ENCODE measurements at regions not wholly inside any gene's neighbourhood (a gene's known extent, or its start where the extent isn't known, plus 50 kb on each side); places are given as distances from the start of the nearest gene placed in this dataset.
A peak's percentile ranks its signal among the peaks of the same experiment; 100 is the strongest.

DNA sequence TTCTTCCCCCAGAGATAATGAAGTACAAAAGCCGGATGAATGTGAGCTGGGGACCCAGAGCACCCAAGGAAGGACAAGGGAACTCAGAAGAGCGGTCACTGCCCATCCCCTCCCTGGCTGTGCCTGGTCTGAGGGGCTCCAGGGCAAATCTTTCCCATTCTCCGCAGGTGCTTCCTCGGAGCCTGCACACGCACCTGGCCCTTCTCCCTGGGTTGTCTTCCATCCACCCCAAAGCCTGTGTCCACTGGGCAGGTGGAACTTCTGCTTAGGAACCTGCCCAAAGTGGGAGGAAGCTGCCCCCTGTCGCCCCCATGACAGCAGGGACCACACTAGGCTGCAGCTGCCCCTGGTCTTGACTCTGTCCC, 121.0 kb upstream of the FGF3 start:
- no peak for TF ChIP-seq POLR2A (IDR thresholded peaks at IDR 0.05)
- TF ChIP-seq POLR2AphosphoS5 (IDR thresholded peaks at IDR 0.05), result no peak
- TF ChIP-seq, protein P1, sequence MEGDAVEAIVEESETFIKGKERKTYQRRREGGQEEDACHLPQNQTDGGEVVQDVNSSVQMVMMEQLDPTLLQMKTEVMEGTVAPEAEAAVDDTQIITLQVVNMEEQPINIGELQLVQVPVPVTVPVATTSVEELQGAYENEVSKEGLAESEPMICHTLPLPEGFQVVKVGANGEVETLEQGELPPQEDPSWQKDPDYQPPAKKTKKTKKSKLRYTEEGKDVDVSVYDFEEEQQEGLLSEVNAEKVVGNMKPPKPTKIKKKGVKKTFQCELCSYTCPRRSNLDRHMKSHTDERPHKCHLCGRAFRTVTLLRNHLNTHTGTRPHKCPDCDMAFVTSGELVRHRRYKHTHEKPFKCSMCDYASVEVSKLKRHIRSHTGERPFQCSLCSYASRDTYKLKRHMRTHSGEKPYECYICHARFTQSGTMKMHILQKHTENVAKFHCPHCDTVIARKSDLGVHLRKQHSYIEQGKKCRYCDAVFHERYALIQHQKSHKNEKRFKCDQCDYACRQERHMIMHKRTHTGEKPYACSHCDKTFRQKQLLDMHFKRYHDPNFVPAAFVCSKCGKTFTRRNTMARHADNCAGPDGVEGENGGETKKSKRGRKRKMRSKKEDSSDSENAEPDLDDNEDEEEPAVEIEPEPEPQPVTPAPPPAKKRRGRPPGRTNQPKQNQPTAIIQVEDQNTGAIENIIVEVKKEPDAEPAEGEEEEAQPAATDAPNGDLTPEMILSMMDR (IDR thresholded peaks at IDR 0.05), result no peak
- TF ChIP-seq EP300 (IDR thresholded peaks at IDR 0.05), result no peak
- intact Hi-C loops (cut with DNase I), result no loop called here
- Histone ChIP-seq H3K4me1 (peaks cover 0 to 12% (median 5%) of the 10 kb centered on the region in 4 donors), H3K27me3 (no peaks in the 10 kb centered on the region), H3K4me3 (no peak overlapping the region), H3K27ac (peak overlapping the region; percentile 34 to 75 (median 48)), H3K9me3 (no peaks in the 10 kb centered on the region), H3K36me3 (no peaks in the 10 kb centered on the region)
- 83 to 84% methylated on average over 6 of the region's 6 CpGs for WGBS, 2 donors
- peak; percentile 48 for DNase-seq

DNA sequence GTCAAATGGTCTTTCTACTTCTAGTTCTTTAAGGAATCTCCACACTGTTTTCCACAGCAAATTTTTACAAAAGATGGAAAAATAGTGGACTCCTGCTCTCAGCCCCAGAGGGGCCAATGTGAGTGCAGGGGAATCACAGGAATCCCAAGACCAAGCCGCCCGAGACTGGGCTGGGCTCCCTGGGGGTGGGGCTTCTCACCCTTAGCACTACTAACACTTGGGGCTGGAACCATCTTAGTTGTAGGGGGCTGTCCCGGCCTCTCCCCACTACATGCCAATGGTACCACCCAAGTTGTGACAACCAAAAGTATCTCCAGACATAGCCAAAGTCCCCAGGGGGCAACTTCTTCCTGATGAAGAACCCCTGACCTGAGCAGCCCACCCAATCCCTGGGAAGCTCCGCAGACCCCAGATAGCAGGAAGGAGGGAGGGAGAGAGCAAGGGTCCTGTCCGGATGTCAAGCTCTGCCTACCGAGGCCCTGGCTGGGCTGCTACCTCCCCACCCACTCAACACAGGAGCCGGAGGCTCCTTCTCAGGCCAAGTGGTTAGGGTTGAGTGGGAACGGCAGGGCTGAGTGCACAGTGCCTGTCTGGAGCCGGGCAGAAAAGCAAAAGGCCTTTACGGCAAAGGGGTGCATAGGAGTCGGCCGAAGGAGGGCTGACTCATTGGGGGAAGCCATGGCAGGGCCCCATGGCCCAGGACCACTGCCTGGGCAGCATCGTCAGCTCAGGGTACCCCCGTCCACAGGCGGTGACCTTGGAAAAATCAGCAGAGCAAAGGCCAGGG, 122.5 kb upstream of the FGF3 start:
- 83 to 88% methylated on average over 15 of the region's 15 CpGs for WGBS, 2 donors
- Histone ChIP-seq H3K27ac (no peak overlapping the region), H3K36me3 (no peaks in the 10 kb centered on the region), H3K4me3 (no peak overlapping the region), H3K9me3 (no peaks in the 10 kb centered on the region), H3K4me1 (peaks cover 0 to 12% (median 5%) of the 10 kb centered on the region in 4 donors), H3K27me3 (no peaks in the 10 kb centered on the region)
- TF ChIP-seq POLR2A (IDR thresholded peaks at IDR 0.05), result no peak
- no peak for TF ChIP-seq POLR2AphosphoS5 (IDR thresholded peaks at IDR 0.05)
- TF ChIP-seq, protein P1 (IDR thresholded peaks at IDR 0.05), result no peak
- TF ChIP-seq EP300 (IDR thresholded peaks at IDR 0.05), result no peak
- DNase-seq, result peak; percentile 53
- intact Hi-C loops (cut with DNase I), result no loop called here

- intact Hi-C loops (cut with DNase I), result no loop called here
- H3K27ac ChIP-seq, result no peak overlapping the region
- 80 to 91% methylated on average over 9 of the region's 9 CpGs for WGBS, 2 donors
- no peak overlapping the region for H3K4me3 ChIP-seq
- peaks cover 0 to 12% (median 5%) of the 10 kb centered on the region in 4 donors for H3K4me1 ChIP-seq
- TF ChIP-seq POLR2AphosphoS5 (IDR thresholded peaks at IDR 0.05) (no peak), POLR2A (IDR thresholded peaks at IDR 0.05) (no peak), EP300 (IDR thresholded peaks at IDR 0.05) (no peak)
- TF ChIP-seq, protein P1 (IDR thresholded peaks at IDR 0.05), result no peak
- no peaks in the 10 kb centered on the region for H3K27me3 ChIP-seq
- DNase-seq, result peak; percentile 30
- no peaks in the 10 kb centered on the region for H3K36me3 ChIP-seq
- no peaks in the 10 kb centered on the region for H3K9me3 ChIP-seq
Observed at GRCh38 chr11:69942333-69942820, 123.2 kb upstream of the FGF3 start.

DNA sequence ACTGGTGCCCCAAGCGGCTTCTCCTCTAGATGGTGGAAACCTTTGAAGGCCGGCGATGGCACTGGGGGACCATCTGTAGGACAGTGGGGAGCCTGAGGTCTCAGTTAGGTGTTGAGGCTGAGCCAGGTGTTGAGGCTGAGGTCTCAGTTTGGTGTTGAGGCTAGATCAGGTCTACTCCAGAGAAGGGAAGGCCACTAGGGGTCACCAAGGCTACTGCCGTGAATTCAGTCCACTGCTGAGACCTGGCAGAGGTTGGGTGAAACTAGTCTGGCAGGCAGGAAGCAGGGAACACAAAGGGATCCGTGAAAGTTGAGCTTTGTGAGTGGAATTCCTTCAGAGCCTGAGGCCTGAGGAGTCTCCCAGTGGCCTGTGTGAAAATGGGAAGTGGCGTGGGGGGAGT, 123.8 kb upstream of the FGF3 start:
- Histone ChIP-seq H3K36me3 (no peaks in the 10 kb centered on the region), H3K27ac (no peak overlapping the region), H3K4me1 (peaks cover 0 to 12% (median 5%) of the 10 kb centered on the region in 4 donors), H3K9me3 (no peaks in the 10 kb centered on the region), H3K27me3 (no peaks in the 10 kb centered on the region), H3K4me3 (no peak overlapping the region)
- WGBS, 2 donors, result 69 to 71% methylated on average over 6 of the region's 6 CpGs
- TF ChIP-seq POLR2A (IDR thresholded peaks at IDR 0.05), result no peak
- TF ChIP-seq, protein P1 (IDR thresholded peaks at IDR 0.05), result no peak
- TF ChIP-seq POLR2AphosphoS5 (IDR thresholded peaks at IDR 0.05), result no peak
- TF ChIP-seq EP300 (IDR thresholded peaks at IDR 0.05), result no peak
- intact Hi-C loops (cut with DNase I), result no loop called here
- peak; percentile 40 for DNase-seq

Data from sigmoid colon (tissue), 6 donors.